GM23338 (cell line): ENCODE measurements at regions not wholly inside any gene's neighbourhood (a gene's known extent, or its start where the extent isn't known, plus 50 kb on each side); places are given as distances from the start of the nearest gene placed in this dataset.

Experiments used
- ATAC-seq: fragments of 200-7000 bp; cut with Tn5 transposase; 3 replicates; pipeline ENCODE4 v1.9.1; 2020
- DNase-seq: peaks from one replicate; pipeline ENCODE4 v3.0.0-alpha.2; 2015; ENCODE audit warnings: low spot score
- H2AFZ ChIP-seq: fragments of 200-600 bp; sonication (generic); 2 replicates; pipeline ENCODE4 v1.8.0; 2016; ENCODE audit warnings: antibody characterized with exemption, mild to moderate bottlenecking, moderate library complexity
- H3F3A ChIP-seq: fragments of 200-600 bp; sonication (generic); replicated peaks from 2 replicates; pipeline ENCODE4 v1.8.0; 2017; ENCODE audit warnings: antibody characterized with exemption, mixed run types, low read depth
- H3K27ac ChIP-seq: fragments of 200-600 bp; sonication (generic); 2 replicates; pipeline ENCODE4 v1.6.1; 2016; ENCODE audit warnings: low read depth
- H3K27me3 ChIP-seq: fragments of 200-600 bp; sonication (generic); 2 replicates; pipeline ENCODE4 v1.8.0; 2016; ENCODE audit warnings: mild to moderate bottlenecking, mixed run types, moderate library complexity; ENCODE audit not compliant: insufficient read depth
- H3K36me3 ChIP-seq: fragments of 200-600 bp; sonication (generic); 2 replicates; pipeline ENCODE4 v1.8.0; 2016; ENCODE audit warnings: mild to moderate bottlenecking; ENCODE audit not compliant: insufficient read depth
- H3K4me1 ChIP-seq: fragments of 200-600 bp; sonication (generic); 2 replicates; pipeline ENCODE4 v1.8.0; 2016; ENCODE audit warnings: mild to moderate bottlenecking, moderate library complexity; ENCODE audit not compliant: insufficient read depth
- H3K4me2 ChIP-seq: fragments of 200-600 bp; sonication (generic); 2 replicates; pipeline ENCODE4 v1.7.1; 2017; ENCODE audit warnings: mixed run types
- H3K4me3 ChIP-seq: fragments of 200-600 bp; sonication (generic); 2 replicates; pipeline ENCODE4 v1.6.1; 2016; ENCODE audit warnings: mixed run types
- H3K79me2 ChIP-seq: fragments of 200-600 bp; sonication (generic); replicated peaks from 2 replicates; pipeline ENCODE4 v1.8.0; 2017; ENCODE audit warnings: mild to moderate bottlenecking; ENCODE audit not compliant: insufficient read depth
- H3K9me2 ChIP-seq: fragments of 200-600 bp; sonication (generic); 2 replicates; pipeline ENCODE4 v1.8.0; 2017; ENCODE audit not compliant: insufficient read depth
- H4K20me1 ChIP-seq: fragments of 200-600 bp; sonication (generic); replicated peaks from 2 replicates; pipeline ENCODE4 v1.8.0; 2017; ENCODE audit warnings: mild to moderate bottlenecking; ENCODE audit not compliant: insufficient read depth
- H3K27ac Mint-ChIP-seq: 2 replicates; pipeline ENCODE4 v1.8.0; 2020; ENCODE audit warnings: inconsistent platforms, mild to moderate bottlenecking, moderate library complexity, mixed read lengths
- H3K27me3 Mint-ChIP-seq: 3 replicates; pipeline ENCODE4 v1.8.0; 2022; ENCODE audit warnings: low read depth, mild to moderate bottlenecking, moderate library complexity, mixed read lengths, inconsistent platforms; ENCODE audit not compliant: insufficient read depth, poor library complexity
- H3K36me3 Mint-ChIP-seq: 3 replicates; pipeline ENCODE4 v1.8.0; 2021; ENCODE audit warnings: low read depth, mild to moderate bottlenecking, inconsistent platforms, moderate library complexity, mixed read lengths
- H3K4me1 Mint-ChIP-seq: 3 replicates; pipeline ENCODE4 v1.8.0; 2020; ENCODE audit warnings: mild to moderate bottlenecking, inconsistent platforms, mixed read lengths
- H3K4me3 Mint-ChIP-seq: 3 replicates; pipeline ENCODE4 v1.8.0; 2021; ENCODE audit warnings: moderate library complexity, mild to moderate bottlenecking, inconsistent platforms, mixed read lengths
- H3K9me3 Mint-ChIP-seq: 3 replicates; pipeline ENCODE4 v1.8.0; 2020; ENCODE audit warnings: moderate library complexity, mild to moderate bottlenecking, inconsistent platforms, mixed read lengths
- CREB1 ChIP-seq: fragments of 250-450 bp; sonication (Bioruptor Pico); IDR thresholded peaks from 2 replicates; pipeline ENCODE4 v1.5.0; 2020; ENCODE audit warnings: low read depth, mild to moderate bottlenecking, moderate library complexity
- EZH2 ChIP-seq: fragments of 200-600 bp; sonication (generic); IDR thresholded peaks from one replicate; pipeline ENCODE4 v1.8.0; 2017; ENCODE audit warnings: antibody characterized with exemption, mild to moderate bottlenecking, low read depth; ENCODE audit not compliant: unreplicated experiment
- EZH2phosphoT487 ChIP-seq: fragments of 200-600 bp; sonication (generic); IDR thresholded peaks from one replicate; pipeline ENCODE4 v1.8.1; 2018; ENCODE audit warnings: antibody characterized with exemption; ENCODE audit not compliant: unreplicated experiment
- JUNB ChIP-seq: IDR thresholded peaks from one replicate; pipeline ENCODE4 v1.6.1; 2016; ENCODE audit warnings: antibody characterized with exemption; ENCODE audit not compliant: unreplicated experiment
- NANOG ChIP-seq: IDR thresholded peaks from 2 replicates; pipeline ENCODE4 v1.6.1; 2016; ENCODE audit warnings: antibody characterized with exemption, borderline replicate concordance
- POLR2AphosphoS5 ChIP-seq: IDR thresholded peaks from 2 replicates; pipeline ENCODE4 v1.6.1; 2016; ENCODE audit warnings: antibody characterized with exemption, low read depth
- STAT1 ChIP-seq: IDR thresholded peaks from one replicate; pipeline ENCODE4 v1.6.1; 2016; ENCODE audit warnings: antibody characterized with exemption; ENCODE audit not compliant: unreplicated experiment
- ZNF114 ChIP-seq: fragments of 250-450 bp; sonication (Bioruptor Pico); IDR thresholded peaks from 2 replicates; pipeline ENCODE4 v1.5.0; 2020; ENCODE audit warnings: mild to moderate bottlenecking, moderate library complexity
- ZNF331 ChIP-seq: fragments of 250-450 bp; sonication (Bioruptor Pico); IDR thresholded peaks from 2 replicates; pipeline ENCODE4 v1.5.0; 2020; ENCODE audit warnings: low read depth, mild to moderate bottlenecking, moderate library complexity
- ZNF462 ChIP-seq: fragments of 250-450 bp; sonication (Bioruptor Pico); IDR thresholded peaks from 2 replicates; pipeline ENCODE4 v1.5.0; 2020; ENCODE audit warnings: mild to moderate bottlenecking, moderate library complexity
- TF ChIP-seq, protein P1 (sequence below): IDR thresholded peaks from 2 replicates; pipeline ENCODE4 v1.6.1; 2016; ENCODE audit warnings: antibody characterized with exemption
- TF ChIP-seq, protein P2 (sequence below), 2 experiments: fragments of 200-600 bp in 1 of 2; sonication (generic) in 1 of 2; conservative IDR thresholded peaks; 2 replicates each; pipeline versions ENCODE4 v1.5.1 to v1.6.1; 2016 to 2017; ENCODE audit warnings: antibody characterized with exemption in 2 of 2, low read depth in 2 of 2, mild to moderate bottlenecking in 2 of 2, moderate library complexity in 1 of 2
- TF ChIP-seq, protein P3 (sequence below): IDR thresholded peaks from one replicate; pipeline ENCODE4 v1.6.1; 2018; ENCODE audit warnings: antibody characterized with exemption; ENCODE audit not compliant: unreplicated experiment

DNA sequence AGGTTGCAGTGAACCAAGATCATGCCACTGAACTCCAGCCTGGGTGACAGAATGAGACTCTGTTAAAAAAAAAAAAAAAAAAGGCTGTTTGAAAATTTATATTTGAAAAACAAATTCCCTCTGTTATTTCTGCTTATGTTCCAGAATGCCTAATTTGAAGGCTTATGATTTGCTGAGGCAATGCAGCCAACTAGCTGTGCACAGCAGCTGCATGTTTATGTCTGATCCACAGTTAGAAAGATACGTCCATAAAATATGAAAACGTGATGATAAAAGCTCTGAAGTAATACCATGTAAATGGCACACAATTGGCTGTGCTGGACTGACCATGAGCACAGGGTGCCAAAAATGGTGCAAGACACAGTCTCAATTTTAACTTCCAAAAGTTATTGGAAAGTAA is 453.2 kb downstream of the TUSC1 start:
- TF ChIP-seq, protein P1, sequence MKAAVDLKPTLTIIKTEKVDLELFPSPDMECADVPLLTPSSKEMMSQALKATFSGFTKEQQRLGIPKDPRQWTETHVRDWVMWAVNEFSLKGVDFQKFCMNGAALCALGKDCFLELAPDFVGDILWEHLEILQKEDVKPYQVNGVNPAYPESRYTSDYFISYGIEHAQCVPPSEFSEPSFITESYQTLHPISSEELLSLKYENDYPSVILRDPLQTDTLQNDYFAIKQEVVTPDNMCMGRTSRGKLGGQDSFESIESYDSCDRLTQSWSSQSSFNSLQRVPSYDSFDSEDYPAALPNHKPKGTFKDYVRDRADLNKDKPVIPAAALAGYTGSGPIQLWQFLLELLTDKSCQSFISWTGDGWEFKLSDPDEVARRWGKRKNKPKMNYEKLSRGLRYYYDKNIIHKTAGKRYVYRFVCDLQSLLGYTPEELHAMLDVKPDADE: no peak
- TF ChIP-seq POLR2AphosphoS5: no peak
- TF ChIP-seq STAT1: no peak
- no peak for TF ChIP-seq ZNF462 (CRISPR knock-in tag)
- no peak for TF ChIP-seq CREB1 (CRISPR knock-in tag)
- no peak for TF ChIP-seq EZH2phosphoT487
- TF ChIP-seq ZNF114 (CRISPR knock-in tag): no peak
- no peak for TF ChIP-seq ZNF331 (CRISPR knock-in tag)
- TF ChIP-seq NANOG: no peak
- TF ChIP-seq, protein P2, sequence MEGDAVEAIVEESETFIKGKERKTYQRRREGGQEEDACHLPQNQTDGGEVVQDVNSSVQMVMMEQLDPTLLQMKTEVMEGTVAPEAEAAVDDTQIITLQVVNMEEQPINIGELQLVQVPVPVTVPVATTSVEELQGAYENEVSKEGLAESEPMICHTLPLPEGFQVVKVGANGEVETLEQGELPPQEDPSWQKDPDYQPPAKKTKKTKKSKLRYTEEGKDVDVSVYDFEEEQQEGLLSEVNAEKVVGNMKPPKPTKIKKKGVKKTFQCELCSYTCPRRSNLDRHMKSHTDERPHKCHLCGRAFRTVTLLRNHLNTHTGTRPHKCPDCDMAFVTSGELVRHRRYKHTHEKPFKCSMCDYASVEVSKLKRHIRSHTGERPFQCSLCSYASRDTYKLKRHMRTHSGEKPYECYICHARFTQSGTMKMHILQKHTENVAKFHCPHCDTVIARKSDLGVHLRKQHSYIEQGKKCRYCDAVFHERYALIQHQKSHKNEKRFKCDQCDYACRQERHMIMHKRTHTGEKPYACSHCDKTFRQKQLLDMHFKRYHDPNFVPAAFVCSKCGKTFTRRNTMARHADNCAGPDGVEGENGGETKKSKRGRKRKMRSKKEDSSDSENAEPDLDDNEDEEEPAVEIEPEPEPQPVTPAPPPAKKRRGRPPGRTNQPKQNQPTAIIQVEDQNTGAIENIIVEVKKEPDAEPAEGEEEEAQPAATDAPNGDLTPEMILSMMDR (conservative IDR thresholded peaks at IDR 0.05; ENCODE audit: low read depth in 2 of 2): no peak
- TF ChIP-seq, protein P3, sequence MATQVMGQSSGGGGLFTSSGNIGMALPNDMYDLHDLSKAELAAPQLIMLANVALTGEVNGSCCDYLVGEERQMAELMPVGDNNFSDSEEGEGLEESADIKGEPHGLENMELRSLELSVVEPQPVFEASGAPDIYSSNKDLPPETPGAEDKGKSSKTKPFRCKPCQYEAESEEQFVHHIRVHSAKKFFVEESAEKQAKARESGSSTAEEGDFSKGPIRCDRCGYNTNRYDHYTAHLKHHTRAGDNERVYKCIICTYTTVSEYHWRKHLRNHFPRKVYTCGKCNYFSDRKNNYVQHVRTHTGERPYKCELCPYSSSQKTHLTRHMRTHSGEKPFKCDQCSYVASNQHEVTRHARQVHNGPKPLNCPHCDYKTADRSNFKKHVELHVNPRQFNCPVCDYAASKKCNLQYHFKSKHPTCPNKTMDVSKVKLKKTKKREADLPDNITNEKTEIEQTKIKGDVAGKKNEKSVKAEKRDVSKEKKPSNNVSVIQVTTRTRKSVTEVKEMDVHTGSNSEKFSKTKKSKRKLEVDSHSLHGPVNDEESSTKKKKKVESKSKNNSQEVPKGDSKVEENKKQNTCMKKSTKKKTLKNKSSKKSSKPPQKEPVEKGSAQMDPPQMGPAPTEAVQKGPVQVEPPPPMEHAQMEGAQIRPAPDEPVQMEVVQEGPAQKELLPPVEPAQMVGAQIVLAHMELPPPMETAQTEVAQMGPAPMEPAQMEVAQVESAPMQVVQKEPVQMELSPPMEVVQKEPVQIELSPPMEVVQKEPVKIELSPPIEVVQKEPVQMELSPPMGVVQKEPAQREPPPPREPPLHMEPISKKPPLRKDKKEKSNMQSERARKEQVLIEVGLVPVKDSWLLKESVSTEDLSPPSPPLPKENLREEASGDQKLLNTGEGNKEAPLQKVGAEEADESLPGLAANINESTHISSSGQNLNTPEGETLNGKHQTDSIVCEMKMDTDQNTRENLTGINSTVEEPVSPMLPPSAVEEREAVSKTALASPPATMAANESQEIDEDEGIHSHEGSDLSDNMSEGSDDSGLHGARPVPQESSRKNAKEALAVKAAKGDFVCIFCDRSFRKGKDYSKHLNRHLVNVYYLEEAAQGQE: no peak
- TF ChIP-seq EZH2: no peak
- TF ChIP-seq JUNB: no peak
- no peaks in the 10 kb centered on the region for H3K27me3 Mint-ChIP-seq
- Histone ChIP-seq H2AFZ (no peak overlapping the region), H3K36me3 (no peaks in the 10 kb centered on the region), H3K4me3 (no peak overlapping the region), H3K79me2 (no peaks in the 10 kb centered on the region), H3K27me3 (no peaks in the 10 kb centered on the region), H3F3A (no peaks in the 10 kb centered on the region), H3K4me1 (no peaks in the 10 kb centered on the region), H4K20me1 (no peaks in the 10 kb centered on the region), H3K4me2 (no peak overlapping the region), H3K9me2 (no peaks in the 10 kb centered on the region), H3K27ac (no peak overlapping the region)
- no peak overlapping the region for H3K27ac Mint-ChIP-seq
- H3K9me3 Mint-ChIP-seq: peaks cover 36% of the 10 kb centered on the region
- H3K36me3 Mint-ChIP-seq: peaks cover 38% of the 10 kb centered on the region
- H3K4me1 Mint-ChIP-seq: peaks cover 3% of the 10 kb centered on the region; the same call in 1 of the 3 replicates
- ATAC-seq (no peak), DNase-seq (no peak)
- H3K4me3 Mint-ChIP-seq: no peak overlapping the region
